ENCODE measurements at regions not wholly inside any gene's neighbourhood (a gene's known extent, or its start where the extent isn't known, plus 50 kb on each side); places are given as distances from the start of the nearest gene placed in this dataset.
A peak's percentile ranks its signal among the peaks of the same experiment; 100 is the strongest.
"Not testable (repeated sequence)": the region's sequence is repeated elsewhere in the genome, so short reads cannot be mapped to it uniquely, and the experiment has no call there.

- in situ Hi-C loops (cut with HindIII; ENCODE audit: low sequenced_read_pairs), result not testable (repeated sequence)
These were observed 416.5 kb upstream of the NPAP1 start for GRCh38 chr15:24259106-24259505.

GRCh38 chr15:24260407-24260806 lies 415.2 kb upstream of the NPAP1 start:
- in situ Hi-C loops (cut with HindIII; ENCODE audit: low sequenced_read_pairs); DNase-seq (ENCODE audit: low read depth, low spot score); H3K4me3 ChIP-seq (ENCODE audit: low read depth, low read length): not testable (repeated sequence)

More at GRCh38 chr15:24259106-24259505, 416.5 kb upstream of the NPAP1 start:
- DNase-seq (ENCODE audit: low read depth, low spot score); H3K4me3 ChIP-seq (ENCODE audit: low read depth, low read length): not testable (repeated sequence)

- DNase-seq (ENCODE audit: low read depth, low spot score); in situ Hi-C loops (cut with HindIII; ENCODE audit: low sequenced_read_pairs); H3K4me3 ChIP-seq (ENCODE audit: low read depth, low read length): not testable (repeated sequence)
These were observed 414.7 kb upstream of the NPAP1 start for GRCh38 chr15:24260854-24261253.

- DNase-seq (ENCODE audit: low read depth, low spot score); H3K4me3 ChIP-seq (ENCODE audit: low read depth, low read length); in situ Hi-C loops (cut with HindIII; ENCODE audit: low sequenced_read_pairs): not testable (repeated sequence)
These were observed 406.9 kb upstream of the NPAP1 start for GRCh38 chr15:24268536-24269165.

- DNase-seq (ENCODE audit: low read depth, low spot score), result no peak
- in situ Hi-C loops (cut with HindIII; ENCODE audit: low sequenced_read_pairs), result no loop called here
- H3K4me3 ChIP-seq (ENCODE audit: low read depth, low read length), result no peak overlapping the region
- TF ChIP-seq, protein P1, sequence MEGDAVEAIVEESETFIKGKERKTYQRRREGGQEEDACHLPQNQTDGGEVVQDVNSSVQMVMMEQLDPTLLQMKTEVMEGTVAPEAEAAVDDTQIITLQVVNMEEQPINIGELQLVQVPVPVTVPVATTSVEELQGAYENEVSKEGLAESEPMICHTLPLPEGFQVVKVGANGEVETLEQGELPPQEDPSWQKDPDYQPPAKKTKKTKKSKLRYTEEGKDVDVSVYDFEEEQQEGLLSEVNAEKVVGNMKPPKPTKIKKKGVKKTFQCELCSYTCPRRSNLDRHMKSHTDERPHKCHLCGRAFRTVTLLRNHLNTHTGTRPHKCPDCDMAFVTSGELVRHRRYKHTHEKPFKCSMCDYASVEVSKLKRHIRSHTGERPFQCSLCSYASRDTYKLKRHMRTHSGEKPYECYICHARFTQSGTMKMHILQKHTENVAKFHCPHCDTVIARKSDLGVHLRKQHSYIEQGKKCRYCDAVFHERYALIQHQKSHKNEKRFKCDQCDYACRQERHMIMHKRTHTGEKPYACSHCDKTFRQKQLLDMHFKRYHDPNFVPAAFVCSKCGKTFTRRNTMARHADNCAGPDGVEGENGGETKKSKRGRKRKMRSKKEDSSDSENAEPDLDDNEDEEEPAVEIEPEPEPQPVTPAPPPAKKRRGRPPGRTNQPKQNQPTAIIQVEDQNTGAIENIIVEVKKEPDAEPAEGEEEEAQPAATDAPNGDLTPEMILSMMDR (IDR thresholded peaks at IDR 0.05; ENCODE audit: low read depth, low read length), result no peak
These were observed 406.4 kb upstream of the NPAP1 start for GRCh38 chr15:24269166-24269571.

DNA sequence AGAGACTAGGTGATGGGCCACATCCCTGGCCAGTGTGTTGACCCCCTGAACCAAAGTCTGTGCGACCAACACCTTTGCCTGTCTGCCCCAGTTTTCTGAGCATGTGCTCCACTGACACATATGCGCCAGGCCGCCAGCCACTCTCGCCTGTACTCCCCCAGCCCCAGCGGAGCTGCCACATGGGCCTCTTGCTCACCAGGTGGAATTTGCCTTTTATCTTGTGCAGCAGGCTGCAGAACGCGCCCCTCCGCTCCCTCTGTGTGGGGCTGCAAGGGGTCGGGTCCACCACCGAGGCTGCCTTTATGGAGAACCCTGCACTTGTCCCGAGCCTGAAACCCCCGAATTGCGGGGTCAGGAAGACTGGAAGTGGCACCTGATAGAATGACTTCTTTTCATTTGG lies 405.7 kb upstream of the NPAP1 start:
- in situ Hi-C loops (cut with HindIII; ENCODE audit: low sequenced_read_pairs), result no loop called here
- TF ChIP-seq, protein P1 (IDR thresholded peaks at IDR 0.05; ENCODE audit: low read depth, low read length), result no peak
- H3K4me3 ChIP-seq (ENCODE audit: low read depth, low read length), result no peak overlapping the region
- DNase-seq (ENCODE audit: low read depth, low spot score), result no peak

GRCh38 chr15:24271496-24272244 lies 403.9 kb upstream of the NPAP1 start:
- in situ Hi-C loops (cut with HindIII; ENCODE audit: low sequenced_read_pairs); H3K4me3 ChIP-seq (ENCODE audit: low read depth, low read length); DNase-seq (ENCODE audit: low read depth, low spot score): not testable (repeated sequence)

DNA sequence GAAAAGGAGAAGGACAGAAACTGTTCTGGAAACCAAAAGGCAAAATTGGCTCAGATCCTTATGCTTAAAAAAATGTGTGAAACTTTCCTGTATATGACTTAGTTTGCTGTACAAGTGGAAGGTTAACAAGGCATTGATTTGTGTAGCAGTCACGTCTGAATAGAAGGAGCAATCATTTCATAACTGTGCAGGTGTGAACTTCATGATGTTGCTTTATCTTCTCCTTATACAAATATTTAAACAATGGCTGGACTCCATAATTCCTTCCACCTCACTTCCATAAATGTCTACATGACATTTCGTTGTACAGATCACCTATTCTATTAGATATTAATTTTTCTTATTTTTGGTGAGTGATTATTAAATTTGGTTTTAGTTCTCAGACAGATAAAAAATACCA lies 382.7 kb upstream of the NPAP1 start:
- TF ChIP-seq, protein P1 (IDR thresholded peaks at IDR 0.05; ENCODE audit: low read depth, low read length), result no peak
- in situ Hi-C loops (cut with HindIII; ENCODE audit: low sequenced_read_pairs), result no loop called here
- H3K4me3 ChIP-seq (ENCODE audit: low read depth, low read length), result no peak overlapping the region
- DNase-seq (ENCODE audit: low read depth, low spot score), result no peak

- DNase-seq (ENCODE audit: low read depth, low spot score); H3K4me3 ChIP-seq (ENCODE audit: low read depth, low read length); in situ Hi-C loops (cut with HindIII; ENCODE audit: low sequenced_read_pairs): not testable (repeated sequence)
These were observed 374.7 kb upstream of the NPAP1 start for GRCh38 chr15:24300804-24301368.

GRCh38 chr15:24301999-24302398 lies 373.6 kb upstream of the NPAP1 start:
- H3K4me3 ChIP-seq (ENCODE audit: low read depth, low read length); in situ Hi-C loops (cut with HindIII; ENCODE audit: low sequenced_read_pairs); DNase-seq (ENCODE audit: low read depth, low spot score): not testable (repeated sequence)

- in situ Hi-C loops (cut with HindIII; ENCODE audit: low sequenced_read_pairs); DNase-seq (ENCODE audit: low read depth, low spot score): not testable (repeated sequence)
These were observed 370.8 kb upstream of the NPAP1 start for GRCh38 chr15:24304747-24305146.

GRCh38 chr15:24305643-24306042 lies 369.9 kb upstream of the NPAP1 start:
- H3K4me3 ChIP-seq (ENCODE audit: low read depth, low read length); in situ Hi-C loops (cut with HindIII; ENCODE audit: low sequenced_read_pairs); DNase-seq (ENCODE audit: low read depth, low spot score): not testable (repeated sequence)

More at GRCh38 chr15:24304747-24305146, 370.8 kb upstream of the NPAP1 start:
- H3K4me3 ChIP-seq (ENCODE audit: low read depth, low read length), result not testable (repeated sequence)

DNA sequence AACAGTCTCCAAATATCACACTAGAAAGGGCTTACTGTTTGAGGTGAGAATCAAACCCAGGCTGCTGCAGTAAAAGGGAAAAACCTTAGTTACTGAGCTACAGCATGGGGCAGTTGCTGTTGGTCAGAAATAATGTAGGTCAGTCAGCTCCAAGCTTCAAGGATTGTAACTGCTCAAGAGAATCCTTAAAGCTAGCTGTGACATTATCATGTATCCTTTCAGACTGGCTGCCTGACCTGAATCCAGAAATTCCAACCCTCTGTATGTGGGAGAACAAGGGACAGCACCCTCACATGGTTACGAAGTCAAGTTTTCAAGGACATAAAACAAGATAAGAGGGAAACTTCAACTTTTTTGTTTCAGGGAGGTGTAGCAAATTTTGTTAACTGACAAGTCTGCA lies 365.9 kb upstream of the NPAP1 start:
- H3K4me3 ChIP-seq (ENCODE audit: low read depth, low read length); in situ Hi-C loops (cut with HindIII; ENCODE audit: low sequenced_read_pairs); DNase-seq (ENCODE audit: low read depth, low spot score): not testable (repeated sequence)

- H3K4me3 ChIP-seq (ENCODE audit: low read depth, low read length); in situ Hi-C loops (cut with HindIII; ENCODE audit: low sequenced_read_pairs): not testable (repeated sequence)
- DNase-seq (ENCODE audit: low read depth, low spot score), result peak; percentile 22
These were observed 363.9 kb upstream of the NPAP1 start for GRCh38 chr15:24311692-24312091.
